CD4-positive, CD25-positive, alpha-beta regulatory T cell (primary cell): ENCODE measurements at regions not wholly inside any gene's neighbourhood (a gene's known extent, or its start where the extent isn't known, plus 50 kb on each side); places are given as distances from the start of the nearest gene placed in this dataset.
A peak's percentile ranks its signal among the peaks of the same experiment; 100 is the strongest.

Source experiments
- ATAC-seq, 2 donors: fragments of 150-1000 bp; cut with Tn5 transposase; one replicate each; pipeline ENCODE4 v1.10.0; 2021; ENCODE audit warnings: low read depth in 2 of 2, moderate number of reproducible peaks in 2 of 2, moderate library complexity in 1 of 2
- DNase-seq, 3 donors: peaks; one replicate each; pipeline versions ENCODE4 v3.0.0 to v3.0.0-alpha.2; 2012 to 2022; ENCODE audit warnings: mixed read lengths in 1 of 3
- H3K27ac ChIP-seq: one replicate; pipeline ENCODE4 v1.7.0; 2013; ENCODE audit warnings: mild to moderate bottlenecking, low read length; ENCODE audit not compliant: insufficient read depth, poor library complexity, severe bottlenecking
- H3K27me3 ChIP-seq: one replicate; pipeline ENCODE4 v1.7.0; 2013; ENCODE audit warnings: low read length; ENCODE audit not compliant: control insufficient read depth, insufficient read depth
- H3K36me3 ChIP-seq: one replicate; pipeline ENCODE4 v1.7.0; 2013; ENCODE audit warnings: mild to moderate bottlenecking, low read length, moderate library complexity; ENCODE audit not compliant: control insufficient read depth, insufficient read depth
- H3K4me1 ChIP-seq: 2 replicates; pipeline ENCODE4 v1.7.0; 2013; ENCODE audit warnings: mild to moderate bottlenecking, low read length; ENCODE audit not compliant: insufficient read depth, control insufficient read depth, poor library complexity, severe bottlenecking
- H3K4me3 ChIP-seq: one replicate; pipeline ENCODE4 v1.7.0; 2013; ENCODE audit warnings: low read depth, mild to moderate bottlenecking, low read length, moderate library complexity
- H3K9me3 ChIP-seq, 2 experiments: 1 replicate in 1 of 2; 2 replicates in 1 of 2; pipeline ENCODE4 v1.7.0; 2013; ENCODE audit warnings: low read length in 2 of 2, mild to moderate bottlenecking in 1 of 2, moderate library complexity in 1 of 2; ENCODE audit not compliant: control insufficient read depth in 2 of 2
- H3K27ac Mint-ChIP-seq, 3 donors: one replicate each; pipeline ENCODE4 v1.8.0; 2020 to 2022; ENCODE audit warnings: mild to moderate bottlenecking in 3 of 3, mixed read lengths in 3 of 3, moderate library complexity in 2 of 3
- H3K27me3 Mint-ChIP-seq: one replicate; pipeline ENCODE4 v1.8.0; 2022; ENCODE audit warnings: mild to moderate bottlenecking, mixed read lengths
- H3K36me3 Mint-ChIP-seq: one replicate; pipeline ENCODE4 v1.8.0; 2020; ENCODE audit warnings: mixed read lengths
- H3K4me1 Mint-ChIP-seq, 4 donors: one replicate each; pipeline ENCODE4 v1.8.0; 2020 to 2022; ENCODE audit warnings: mixed read lengths in 4 of 4, mild to moderate bottlenecking in 1 of 4
- H3K4me3 Mint-ChIP-seq, 4 donors: one replicate each; pipeline ENCODE4 v1.8.0; 2020 to 2022; ENCODE audit warnings: mild to moderate bottlenecking in 4 of 4, mixed read lengths in 4 of 4, moderate library complexity in 3 of 4
- H3K9me3 Mint-ChIP-seq, 7 donors: one replicate each; pipeline ENCODE4 v1.8.0; 2020 to 2022; ENCODE audit warnings: mixed read lengths in 7 of 7, mild to moderate bottlenecking in 3 of 7, moderate library complexity in 2 of 7

GRCh38 chr15:101559952-101560351, 70.4 kb upstream of the PCSK6 start:
- Mint-ChIP-seq H3K27me3 (peaks cover 4% of the 10 kb centered on the region), H3K36me3 (no peaks in the 10 kb centered on the region), H3K9me3 (no peaks in the 10 kb centered on the region), H3K4me1 (no peaks in the 10 kb centered on the region), H3K27ac (no peak overlapping the region), H3K4me3 (no peak overlapping the region)
- no peaks in the 10 kb centered on the region for H3K27me3 ChIP-seq
- H3K4me1 ChIP-seq = no peaks in the 10 kb centered on the region
- no peaks in the 10 kb centered on the region for H3K36me3 ChIP-seq
- H3K9me3 ChIP-seq = no peaks in the 10 kb centered on the region
- DNase-seq = no peak
- no peak for ATAC-seq
- no peak overlapping the region for H3K27ac ChIP-seq
- H3K4me3 ChIP-seq = no peak overlapping the region

GRCh38 chr15:101558221-101558941, 68.9 kb upstream of the PCSK6 start:
- ATAC-seq (no peak), DNase-seq (no peak)
- H3K27me3 Mint-ChIP-seq = no peaks in the 10 kb centered on the region
- H3K36me3 Mint-ChIP-seq = no peaks in the 10 kb centered on the region
- no peaks in the 10 kb centered on the region for H3K4me1 Mint-ChIP-seq
- no peak overlapping the region for H3K27ac Mint-ChIP-seq
- Histone ChIP-seq H3K4me1 (no peaks in the 10 kb centered on the region), H3K36me3 (no peaks in the 10 kb centered on the region), H3K4me3 (no peak overlapping the region), H3K27ac (no peak overlapping the region), H3K27me3 (no peaks in the 10 kb centered on the region), H3K9me3 (no peaks in the 10 kb centered on the region)
- H3K4me3 Mint-ChIP-seq = no peak overlapping the region
- peaks cover 0 to 4% (median 0%) of the 10 kb centered on the region in 7 donors for H3K9me3 Mint-ChIP-seq

GRCh38 chr15:101556273-101556672, 66.8 kb upstream of the PCSK6 start:
- Histone ChIP-seq H3K9me3 (no peaks in the 10 kb centered on the region), H3K4me3 (no peak overlapping the region), H3K27me3 (no peaks in the 10 kb centered on the region), H3K4me1 (no peaks in the 10 kb centered on the region), H3K36me3 (no peaks in the 10 kb centered on the region), H3K27ac (no peak overlapping the region)
- no peak for ATAC-seq
- no peak for DNase-seq
- H3K27ac Mint-ChIP-seq = no peak overlapping the region
- no peaks in the 10 kb centered on the region for H3K36me3 Mint-ChIP-seq
- peaks cover 8% of the 10 kb centered on the region for H3K27me3 Mint-ChIP-seq
- H3K4me1 Mint-ChIP-seq = no peaks in the 10 kb centered on the region
- H3K9me3 Mint-ChIP-seq = peaks cover 0 to 4% (median 0%) of the 10 kb centered on the region in 7 donors
- no peak overlapping the region for H3K4me3 Mint-ChIP-seq

GRCh38 chr15:101554115-101554915, 64.8 kb upstream of the PCSK6 start:
- no peaks in the 10 kb centered on the region for H3K9me3 ChIP-seq
- H3K4me3 Mint-ChIP-seq = no peak overlapping the region
- peaks cover 15% of the 10 kb centered on the region for H3K27me3 Mint-ChIP-seq
- ATAC-seq (no peak), DNase-seq (no peak)
- no peak overlapping the region for H3K27ac Mint-ChIP-seq
- peaks cover 0 to 4% (median 0%) of the 10 kb centered on the region in 7 donors for H3K9me3 Mint-ChIP-seq
- no peaks in the 10 kb centered on the region for H3K4me1 ChIP-seq
- H3K36me3 Mint-ChIP-seq = no peaks in the 10 kb centered on the region
- H3K27me3 ChIP-seq = no peaks in the 10 kb centered on the region
- H3K4me1 Mint-ChIP-seq = no peaks in the 10 kb centered on the region
- no peak overlapping the region for H3K4me3 ChIP-seq
- no peaks in the 10 kb centered on the region for H3K36me3 ChIP-seq
- H3K27ac ChIP-seq = no peak overlapping the region

GRCh38 chr15:101551696-101552591, 62.4 kb upstream of the PCSK6 start:
- peaks cover 15% of the 10 kb centered on the region for H3K27me3 Mint-ChIP-seq
- Histone ChIP-seq H3K9me3 (no peaks in the 10 kb centered on the region), H3K27me3 (peaks cover under 1% of the 10 kb centered on the region), H3K4me1 (no peaks in the 10 kb centered on the region), H3K36me3 (no peaks in the 10 kb centered on the region), H3K4me3 (no peak overlapping the region), H3K27ac (no peak overlapping the region)
- no peak overlapping the region for H3K27ac Mint-ChIP-seq
- ATAC-seq (no peak), DNase-seq (no peak)
- no peak overlapping the region for H3K4me3 Mint-ChIP-seq
- H3K9me3 Mint-ChIP-seq = peaks cover 0 to 7% (median 0%) of the 10 kb centered on the region in 7 donors
- H3K4me1 Mint-ChIP-seq = no peaks in the 10 kb centered on the region
- no peaks in the 10 kb centered on the region for H3K36me3 Mint-ChIP-seq

- Mint-ChIP-seq H3K27me3 (peaks cover 15% of the 10 kb centered on the region), H3K4me1 (no peaks in the 10 kb centered on the region), H3K4me3 (no peak overlapping the region), H3K9me3 (peaks cover 0 to 7% (median 0%) of the 10 kb centered on the region in 7 donors), H3K27ac (peak overlapping the region in 1 of 3 donors; percentile 34), H3K36me3 (no peaks in the 10 kb centered on the region)
- DNase-seq = no peak
- Histone ChIP-seq H3K27me3 (peaks cover 2% of the 10 kb centered on the region), H3K9me3 (no peaks in the 10 kb centered on the region), H3K36me3 (no peaks in the 10 kb centered on the region), H3K4me1 (no peaks in the 10 kb centered on the region), H3K4me3 (no peak overlapping the region), H3K27ac (no peak overlapping the region)
- no peak for ATAC-seq
Measured at GRCh38 chr15:101550124-101550523, 60.6 kb upstream of the PCSK6 start.

- H3K4me1 Mint-ChIP-seq = no peaks in the 10 kb centered on the region
- no peak overlapping the region for H3K4me3 Mint-ChIP-seq
- ATAC-seq (no peak), DNase-seq (no peak)
- no peaks in the 10 kb centered on the region for H3K36me3 Mint-ChIP-seq
- peaks cover 15% of the 10 kb centered on the region for H3K27me3 Mint-ChIP-seq
- H3K27ac ChIP-seq = no peak overlapping the region
- no peaks in the 10 kb centered on the region for H3K36me3 ChIP-seq
- no peaks in the 10 kb centered on the region for H3K4me1 ChIP-seq
- peaks cover 0 to 7% (median 0%) of the 10 kb centered on the region in 7 donors for H3K9me3 Mint-ChIP-seq
- H3K27me3 ChIP-seq = peaks cover 2% of the 10 kb centered on the region
- H3K9me3 ChIP-seq = no peaks in the 10 kb centered on the region
- H3K27ac Mint-ChIP-seq = no peak overlapping the region
- H3K4me3 ChIP-seq = no peak overlapping the region
Measured at GRCh38 chr15:101549647-101550046, 60.1 kb upstream of the PCSK6 start.
